Peyer's patch (tissue), 4 donors: ENCODE measurements at regions not wholly inside any gene's neighbourhood (a gene's known extent, or its start where the extent isn't known, plus 50 kb on each side); places are given as distances from the start of the nearest gene placed in this dataset.

ENCODE experiments used
- DNase-seq, 3 donors: peaks; one replicate each; pipeline ENCODE4 v3.0.0-alpha.2; 2017 to 2019
- H3K27ac ChIP-seq, 4 donors: fragments of 200-600 bp; sonication (generic); one replicate each; pipeline ENCODE4 v1.5.1; 2016 to 2019
- H3K27me3 ChIP-seq, 2 donors: fragments of 200-600 bp; sonication (generic); one replicate each; pipeline ENCODE4 v1.5.1; 2019
- H3K36me3 ChIP-seq, 3 donors: fragments of 200-600 bp; sonication (generic); one replicate each; pipeline ENCODE4 v1.5.1; 2016 to 2019
- H3K4me1 ChIP-seq, 4 donors: fragments of 200-600 bp; sonication (generic); one replicate each; pipeline ENCODE4 v1.5.1; 2016 to 2019
- H3K4me3 ChIP-seq, 4 donors: fragments of 200-600 bp; sonication (generic); 1 replicate in 3 of 4; 2 replicates in 1 of 4; pipeline ENCODE4 v1.5.1; 2016 to 2019; ENCODE audit warnings: mild to moderate bottlenecking in 1 of 4
- H3K9me3 ChIP-seq, 4 donors: fragments of 200-600 bp; sonication (generic); one replicate each; pipeline ENCODE4 v1.5.1; 2016 to 2019; ENCODE audit warnings: mild to moderate bottlenecking in 1 of 4
- POLR2A ChIP-seq, 2 donors: fragments of 450-650 bp; IDR thresholded peaks; one replicate each; pipeline ENCODE4 v1.5.1; 2017; ENCODE audit warnings: antibody characterized with exemption in 2 of 2, mild to moderate bottlenecking in 2 of 2, moderate library complexity in 2 of 2
- TF ChIP-seq, protein P1 (sequence below), 6 experiments: fragments of 450-650 bp in 4 of 6; fragments of 200-600 bp in 2 of 6; sonication (generic) in 1 of 6; IDR thresholded peaks; one replicate each; pipeline ENCODE4 v1.5.1; 2017 to 2019; ENCODE audit warnings: antibody characterized with exemption in 6 of 6, mild to moderate bottlenecking in 3 of 6, moderate library complexity in 1 of 6

DNA sequence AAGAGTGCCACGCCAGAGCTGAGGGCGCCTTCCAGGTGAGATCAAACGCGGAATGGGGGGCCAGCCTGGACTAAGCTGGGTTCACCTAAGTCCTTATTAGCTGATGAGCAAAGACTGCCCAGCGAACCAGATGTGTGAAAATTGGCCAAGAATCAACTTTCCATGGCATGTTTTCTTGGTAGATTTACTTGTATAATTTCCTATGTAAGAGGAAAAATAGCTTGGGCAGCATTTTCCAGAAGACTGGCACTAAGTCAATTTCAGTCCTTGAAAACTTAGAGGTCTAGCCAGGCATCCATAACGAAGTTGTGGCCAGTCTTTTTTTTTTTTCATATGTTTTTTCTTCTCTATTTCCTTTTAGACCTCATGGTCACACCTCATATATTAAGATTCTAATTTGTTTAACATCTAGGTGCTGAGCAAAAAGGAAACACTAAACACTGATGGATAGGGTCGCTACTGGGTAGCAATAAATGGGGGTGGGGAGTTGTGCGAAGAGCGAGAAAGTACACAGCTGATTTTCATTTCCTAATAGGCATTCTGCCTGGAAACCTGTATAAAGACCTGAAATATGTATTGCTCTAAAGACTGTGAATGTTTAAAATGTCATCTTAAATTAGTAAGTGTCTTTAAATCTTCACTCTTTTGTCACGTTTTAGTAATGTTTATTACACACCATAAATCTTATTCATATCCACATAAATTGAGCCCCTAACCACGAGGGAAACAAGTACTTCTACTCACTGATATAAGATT, 188.8 kb downstream of the CD83 start:
- no peak overlapping the region for H3K4me3 ChIP-seq
- H3K4me1 ChIP-seq = no peaks in the 10 kb centered on the region
- H3K27me3 ChIP-seq = no peaks in the 10 kb centered on the region
- TF ChIP-seq, protein P1, sequence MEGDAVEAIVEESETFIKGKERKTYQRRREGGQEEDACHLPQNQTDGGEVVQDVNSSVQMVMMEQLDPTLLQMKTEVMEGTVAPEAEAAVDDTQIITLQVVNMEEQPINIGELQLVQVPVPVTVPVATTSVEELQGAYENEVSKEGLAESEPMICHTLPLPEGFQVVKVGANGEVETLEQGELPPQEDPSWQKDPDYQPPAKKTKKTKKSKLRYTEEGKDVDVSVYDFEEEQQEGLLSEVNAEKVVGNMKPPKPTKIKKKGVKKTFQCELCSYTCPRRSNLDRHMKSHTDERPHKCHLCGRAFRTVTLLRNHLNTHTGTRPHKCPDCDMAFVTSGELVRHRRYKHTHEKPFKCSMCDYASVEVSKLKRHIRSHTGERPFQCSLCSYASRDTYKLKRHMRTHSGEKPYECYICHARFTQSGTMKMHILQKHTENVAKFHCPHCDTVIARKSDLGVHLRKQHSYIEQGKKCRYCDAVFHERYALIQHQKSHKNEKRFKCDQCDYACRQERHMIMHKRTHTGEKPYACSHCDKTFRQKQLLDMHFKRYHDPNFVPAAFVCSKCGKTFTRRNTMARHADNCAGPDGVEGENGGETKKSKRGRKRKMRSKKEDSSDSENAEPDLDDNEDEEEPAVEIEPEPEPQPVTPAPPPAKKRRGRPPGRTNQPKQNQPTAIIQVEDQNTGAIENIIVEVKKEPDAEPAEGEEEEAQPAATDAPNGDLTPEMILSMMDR (IDR thresholded peaks at IDR 0.05) = no peak
- TF ChIP-seq POLR2A (IDR thresholded peaks at IDR 0.05) = no peak
- H3K27ac ChIP-seq = no peak overlapping the region
- no peaks in the 10 kb centered on the region for H3K36me3 ChIP-seq
- H3K9me3 ChIP-seq = no peaks in the 10 kb centered on the region
- DNase-seq = no peak

DNA sequence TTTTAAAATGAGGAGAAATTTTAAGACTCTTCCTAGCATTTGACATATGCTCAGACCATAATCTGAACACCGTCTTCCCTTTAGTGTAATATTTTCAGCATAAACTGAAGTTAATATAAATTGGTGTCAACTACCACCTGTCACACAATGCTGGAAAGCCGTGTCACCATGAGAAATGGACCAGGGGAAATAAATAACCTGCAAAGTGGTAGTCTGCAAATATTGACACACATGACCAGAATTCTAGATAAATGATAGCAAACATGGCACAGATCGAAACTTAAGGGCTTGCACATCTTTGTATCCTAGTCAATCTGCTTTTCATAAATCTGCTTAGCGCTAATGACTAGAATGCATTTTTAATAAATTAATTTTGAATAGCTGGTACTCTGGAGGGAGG, 191.9 kb downstream of the CD83 start:
- DNase-seq = no peak
- Histone ChIP-seq H3K4me1 (no peaks in the 10 kb centered on the region), H3K27ac (no peak overlapping the region), H3K36me3 (no peaks in the 10 kb centered on the region), H3K9me3 (no peaks in the 10 kb centered on the region), H3K4me3 (no peak overlapping the region), H3K27me3 (no peaks in the 10 kb centered on the region)
- TF ChIP-seq, protein P1 (IDR thresholded peaks at IDR 0.05) = no peak
- TF ChIP-seq POLR2A (IDR thresholded peaks at IDR 0.05) = no peak

DNA sequence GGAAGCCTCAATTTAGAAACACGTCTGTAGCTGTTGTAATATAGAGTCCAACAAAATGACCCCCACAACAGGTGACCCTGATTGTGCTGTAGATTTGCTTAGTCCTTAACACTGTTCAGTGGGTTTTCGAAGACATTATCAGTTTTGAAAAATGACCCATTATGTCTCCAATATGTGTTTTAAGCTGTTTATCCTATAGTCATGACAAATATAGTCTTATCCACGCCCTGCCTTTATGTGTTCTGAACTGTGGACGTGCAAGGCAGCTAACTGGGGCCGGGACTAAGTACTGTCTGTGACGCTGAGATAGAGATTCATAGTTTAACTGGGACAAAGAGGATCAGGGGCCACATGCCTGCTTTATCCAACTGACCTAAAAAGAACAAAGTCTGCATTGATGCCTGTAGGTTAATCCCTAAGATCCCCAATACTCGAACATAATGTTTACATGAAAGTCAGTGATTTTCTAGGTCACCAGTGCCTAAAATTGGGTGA, 192.4 kb downstream of the CD83 start:
- Histone ChIP-seq H3K4me1 (no peaks in the 10 kb centered on the region), H3K27me3 (no peaks in the 10 kb centered on the region), H3K36me3 (no peaks in the 10 kb centered on the region), H3K4me3 (no peak overlapping the region), H3K9me3 (no peaks in the 10 kb centered on the region), H3K27ac (no peak overlapping the region)
- no peak for DNase-seq
- TF ChIP-seq POLR2A (IDR thresholded peaks at IDR 0.05) = no peak
- TF ChIP-seq, protein P1 (IDR thresholded peaks at IDR 0.05) = no peak

DNA sequence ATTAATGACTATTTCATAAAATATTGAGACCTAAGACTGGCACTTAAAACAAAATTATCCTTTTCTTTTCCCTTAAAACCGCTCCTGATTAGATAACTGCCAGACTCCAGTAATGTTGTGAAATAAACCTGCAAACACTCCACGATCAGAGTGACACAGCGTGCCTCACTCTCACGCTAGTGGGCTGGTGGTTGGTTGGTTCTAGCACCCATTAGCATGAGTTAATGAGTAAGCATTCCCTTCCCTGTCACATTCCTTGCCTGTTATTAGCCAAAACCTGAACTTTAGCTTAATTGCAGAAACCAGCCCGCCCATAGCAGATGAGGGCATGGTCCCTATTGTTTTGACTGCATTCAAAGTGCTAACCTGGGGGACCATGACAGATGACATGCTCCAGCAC, 193.4 kb downstream of the CD83 start:
- no peak for DNase-seq
- Histone ChIP-seq H3K27me3 (no peaks in the 10 kb centered on the region), H3K36me3 (no peaks in the 10 kb centered on the region), H3K27ac (no peak overlapping the region), H3K9me3 (no peaks in the 10 kb centered on the region), H3K4me1 (no peaks in the 10 kb centered on the region), H3K4me3 (no peak overlapping the region)
- TF ChIP-seq, protein P1 (IDR thresholded peaks at IDR 0.05) = no peak
- TF ChIP-seq POLR2A (IDR thresholded peaks at IDR 0.05) = no peak

DNA sequence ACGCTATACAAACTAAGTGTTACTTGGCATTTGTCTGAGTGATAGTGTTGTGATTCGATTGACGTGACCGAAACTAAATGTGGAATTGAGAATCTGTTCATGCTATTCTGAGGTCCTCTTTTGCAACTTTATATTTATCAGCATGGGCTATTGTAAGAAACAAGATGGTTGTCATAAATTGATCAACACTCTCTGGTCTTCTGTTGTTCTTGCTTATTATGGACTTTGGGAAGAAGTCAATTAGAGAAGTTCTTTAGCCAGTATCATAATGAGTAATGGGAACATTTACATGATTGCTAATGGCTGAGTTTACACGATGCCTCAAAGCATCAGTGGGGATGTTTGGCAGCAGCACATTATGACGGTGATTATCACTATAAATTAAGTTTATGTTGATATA, 195.0 kb downstream of the CD83 start:
- Histone ChIP-seq H3K4me3 (no peak overlapping the region), H3K4me1 (no peaks in the 10 kb centered on the region), H3K9me3 (no peaks in the 10 kb centered on the region), H3K27me3 (no peaks in the 10 kb centered on the region), H3K36me3 (no peaks in the 10 kb centered on the region), H3K27ac (no peak overlapping the region)
- no peak for DNase-seq
- TF ChIP-seq, protein P1 (IDR thresholded peaks at IDR 0.05) = no peak
- no peak for TF ChIP-seq POLR2A (IDR thresholded peaks at IDR 0.05)
